Neuronal stem cell (in vitro differentiated cells): ENCODE measurements at regions not wholly inside any gene's neighbourhood (a gene's known extent, or its start where the extent isn't known, plus 50 kb on each side); places are given as distances from the start of the nearest gene placed in this dataset.
A peak's percentile ranks its signal among the peaks of the same experiment; 100 is the strongest.
"Not testable (repeated sequence)": the region's sequence is repeated elsewhere in the genome, so short reads cannot be mapped to it uniquely, and the experiment has no call there.

Experiments
- DNase-seq: peaks from one replicate; pipeline ENCODE4 v3.0.0-alpha.2; 2013; ENCODE audit warnings: low spot score
- H2AFZ ChIP-seq: one replicate; pipeline ENCODE4 v1.6.1; 2013; ENCODE audit warnings: mild to moderate bottlenecking, low read length, inconsistent platforms
- H2AK5ac ChIP-seq: 2 replicates; pipeline ENCODE4 v1.6.1; 2013; ENCODE audit warnings: low read depth, mild to moderate bottlenecking, inconsistent platforms, low read length, moderate library complexity, mixed read lengths
- H2BK120ac ChIP-seq: 2 replicates; pipeline ENCODE4 v1.6.1; 2013; ENCODE audit warnings: low read depth, mild to moderate bottlenecking, inconsistent platforms, low read length, moderate library complexity, mixed read lengths
- H2BK12ac ChIP-seq: one replicate; pipeline ENCODE4 v1.6.1; 2013; ENCODE audit warnings: low read length, inconsistent platforms
- H2BK15ac ChIP-seq: 2 replicates; pipeline ENCODE4 v1.6.1; 2013; ENCODE audit warnings: mild to moderate bottlenecking, low read length, inconsistent platforms, mixed read lengths
- H2BK5ac ChIP-seq: one replicate; pipeline ENCODE4 v1.6.1; 2013; ENCODE audit warnings: inconsistent platforms, mild to moderate bottlenecking, low read length, moderate library complexity
- H3K14ac ChIP-seq: one replicate; pipeline ENCODE4 v1.6.1; 2013; ENCODE audit warnings: low read length, inconsistent platforms
- H3K18ac ChIP-seq: 2 replicates; pipeline ENCODE4 v1.6.1; 2013; ENCODE audit warnings: low read length, inconsistent platforms
- H3K23ac ChIP-seq: 2 replicates; pipeline ENCODE4 v1.6.1; 2013; ENCODE audit warnings: low read depth, mild to moderate bottlenecking, mixed read lengths, low read length, inconsistent platforms; ENCODE audit not compliant: poor library complexity
- H3K27ac ChIP-seq: replicated peaks from 3 replicates; pipeline ENCODE4 v1.5.1; 2013; ENCODE audit warnings: low read length, inconsistent platforms
- H3K27me3 ChIP-seq, 3 experiments: 2 replicates each; pipeline ENCODE4 v1.6.1; 2013; ENCODE audit warnings: low read length in 3 of 3, mild to moderate bottlenecking in 2 of 3, inconsistent platforms in 1 of 3, low read depth in 1 of 3, mixed read lengths in 1 of 3, moderate library complexity in 1 of 3; ENCODE audit not compliant: control insufficient read depth in 3 of 3, insufficient read depth in 3 of 3
- H3K36me3 ChIP-seq, 2 donors: replicated peaks in 1 of 2; 2 replicates each; pipeline ENCODE4 v1.6.1; 2013; ENCODE audit warnings: low read length in 2 of 2; ENCODE audit not compliant: control insufficient read depth in 2 of 2, insufficient read depth in 2 of 2
- H3K4ac ChIP-seq: 2 replicates; pipeline ENCODE4 v1.6.1; 2013; ENCODE audit warnings: inconsistent platforms, mild to moderate bottlenecking, low read length, moderate library complexity
- H3K4me1 ChIP-seq, 2 donors: 1 replicate in 1 of 2; 2 replicates in 1 of 2; pipeline ENCODE4 v1.6.1; 2013; ENCODE audit warnings: low read length in 2 of 2, low read depth in 1 of 2; ENCODE audit not compliant: control insufficient read depth in 2 of 2, insufficient read depth in 1 of 2
- H3K4me2 ChIP-seq: one replicate; pipeline ENCODE4 v1.6.1; 2013; ENCODE audit warnings: mild to moderate bottlenecking, low read length, inconsistent platforms; ENCODE audit not compliant: insufficient read depth, poor library complexity, severe bottlenecking
- H3K4me3 ChIP-seq, 2 donors: 2 replicates each; pipeline ENCODE4 v1.5.1; 2013; ENCODE audit warnings: low read length in 2 of 2, mild to moderate bottlenecking in 2 of 2, inconsistent platforms in 1 of 2, moderate library complexity in 1 of 2
- H3K79me1 ChIP-seq: one replicate; pipeline ENCODE4 v1.6.1; 2013; ENCODE audit warnings: low read depth, mild to moderate bottlenecking, inconsistent platforms, low read length, moderate library complexity
- H3K9ac ChIP-seq: one replicate; pipeline ENCODE4 v1.6.1; 2013; ENCODE audit warnings: mild to moderate bottlenecking, low read depth, low read length, inconsistent platforms; ENCODE audit not compliant: poor library complexity
- H3K9me3 ChIP-seq, 2 donors: replicated peaks in 1 of 2; 2 replicates each; pipeline versions ENCODE3 to v1.6.1; 2013; ENCODE audit warnings: low read length in 2 of 2, mild to moderate bottlenecking in 2 of 2, inconsistent platforms in 1 of 2, low read depth in 1 of 2, mixed read lengths in 1 of 2, moderate library complexity in 1 of 2; ENCODE audit not compliant: control insufficient read depth in 2 of 2, insufficient read depth in 1 of 2
- H4K8ac ChIP-seq: one replicate; pipeline ENCODE4 v1.6.1; 2013; ENCODE audit warnings: low read depth, mild to moderate bottlenecking, inconsistent platforms, low read length, moderate library complexity
- H4K91ac ChIP-seq: one replicate; pipeline ENCODE4 v1.6.1; 2013; ENCODE audit warnings: low read length, low read depth, mild to moderate bottlenecking, inconsistent platforms; ENCODE audit not compliant: poor library complexity
- WGBS, 2 donors: extraction: QIAGEN DNeasy Blood & Tissue Kit; methylation state at CpG; one replicate each; pipeline ENCODE4 v1.1.7; 2013; ENCODE audit warnings: missing lambda C conversion rate in 2 of 2, mixed read lengths in 1 of 2; ENCODE audit not compliant: insufficient read length in 2 of 2, insufficient replicate concordance in 1 of 2; ENCODE audit errors: extremely low coverage in 2 of 2; 5-methylcytosine and 5-hydroxymethylcytosine counted together

DNA sequence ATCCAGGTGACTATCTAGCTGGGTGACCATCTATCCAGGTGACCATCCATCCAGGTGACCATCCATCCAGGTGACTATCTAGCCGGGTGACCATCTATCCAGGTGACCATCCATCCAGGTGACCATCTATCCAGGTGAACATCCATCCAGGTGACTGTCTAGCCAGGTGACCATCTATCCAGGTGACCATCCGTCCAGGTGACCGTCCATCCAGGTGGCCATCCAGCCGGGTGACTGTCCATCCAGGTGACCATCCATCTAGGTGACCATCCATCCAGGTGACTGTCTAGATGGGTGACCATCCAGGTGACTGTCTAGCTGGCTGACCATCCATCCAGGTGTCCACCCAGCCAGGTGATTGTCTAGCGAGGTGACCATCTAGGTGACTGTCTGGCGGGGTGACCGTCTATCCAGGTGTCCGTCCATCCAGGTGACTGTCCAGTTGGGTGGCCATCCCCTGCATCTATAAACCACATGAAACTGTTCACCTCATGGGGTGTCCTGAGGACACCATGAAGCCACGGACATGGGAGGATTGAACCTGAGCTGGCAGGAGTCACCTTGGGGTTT is 305.3 kb downstream of the NDUFA10 start:
- H3K27ac ChIP-seq: no peak overlapping the region
- peaks cover 0 to 6% (median 0%) of the 10 kb centered on the region in 3 experiments for H3K27me3 ChIP-seq
- DNase-seq: no peak
- H3K18ac ChIP-seq: no peak overlapping the region
- peaks cover 0 to 9% of the 10 kb centered on the region in 2 donors for H3K9me3 ChIP-seq
- H4K8ac ChIP-seq: no peak overlapping the region
- H3K79me1 ChIP-seq: no peaks in the 10 kb centered on the region
- H3K4me3 ChIP-seq: peak overlapping the region in 1 of 2 donors; percentile 38
- no peak overlapping the region for H3K4ac ChIP-seq
- H3K14ac ChIP-seq: peak overlapping the region; percentile 6
- no peak overlapping the region for H2AK5ac ChIP-seq
- no peak overlapping the region for H2AFZ ChIP-seq
- no peak overlapping the region for H3K23ac ChIP-seq
- peak overlapping the region; percentile 39 for H2BK15ac ChIP-seq
- no peak overlapping the region for H3K9ac ChIP-seq
- H3K4me1 ChIP-seq: peaks cover 0 to 3% of the 10 kb centered on the region in 2 donors
- H2BK5ac ChIP-seq: no peak overlapping the region
- no peak overlapping the region for H2BK12ac ChIP-seq
- H2BK120ac ChIP-seq: no peak overlapping the region
- H3K4me2 ChIP-seq: no peak overlapping the region
- WGBS, 2 donors: no CpG with 5 or more reads among the region's 9 CpGs
- H4K91ac ChIP-seq: no peak overlapping the region
- peaks cover 0 to 7% of the 10 kb centered on the region in 2 donors for H3K36me3 ChIP-seq

DNA sequence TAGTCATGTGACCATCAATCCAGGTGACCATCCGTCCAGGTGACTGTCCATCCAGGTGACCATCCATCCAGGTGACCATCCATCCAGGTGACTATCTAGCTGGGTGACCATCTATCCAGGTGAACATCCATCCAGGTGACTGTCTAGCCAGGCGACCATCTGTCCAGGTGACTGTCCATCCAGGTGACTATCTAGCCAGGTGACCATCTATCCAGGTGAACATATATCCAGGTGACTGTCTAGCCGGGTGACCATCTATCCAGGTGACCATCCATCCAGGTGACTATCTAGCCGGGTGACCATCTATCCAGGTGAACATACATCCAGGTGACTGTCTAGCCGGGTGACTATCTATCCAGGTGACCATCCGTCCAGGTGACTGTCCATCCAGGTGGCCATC is 306.2 kb downstream of the NDUFA10 start:
- not testable (repeated sequence) for H3K27ac ChIP-seq, H3K27me3 ChIP-seq, H3K18ac ChIP-seq, H2AK5ac ChIP-seq, H3K4me1 ChIP-seq, H3K9me3 ChIP-seq, H2BK120ac ChIP-seq, H3K79me1 ChIP-seq, H3K4ac ChIP-seq, H3K23ac ChIP-seq, DNase-seq, H2BK12ac ChIP-seq, H3K14ac ChIP-seq, H2BK5ac ChIP-seq, H2BK15ac ChIP-seq, H3K9ac ChIP-seq, H3K4me3 ChIP-seq, H4K8ac ChIP-seq, H4K91ac ChIP-seq, H3K4me2 ChIP-seq, H3K36me3 ChIP-seq, H2AFZ ChIP-seq
- WGBS, 2 donors: no CpG with 5 or more reads among the region's 6 CpGs

DNA sequence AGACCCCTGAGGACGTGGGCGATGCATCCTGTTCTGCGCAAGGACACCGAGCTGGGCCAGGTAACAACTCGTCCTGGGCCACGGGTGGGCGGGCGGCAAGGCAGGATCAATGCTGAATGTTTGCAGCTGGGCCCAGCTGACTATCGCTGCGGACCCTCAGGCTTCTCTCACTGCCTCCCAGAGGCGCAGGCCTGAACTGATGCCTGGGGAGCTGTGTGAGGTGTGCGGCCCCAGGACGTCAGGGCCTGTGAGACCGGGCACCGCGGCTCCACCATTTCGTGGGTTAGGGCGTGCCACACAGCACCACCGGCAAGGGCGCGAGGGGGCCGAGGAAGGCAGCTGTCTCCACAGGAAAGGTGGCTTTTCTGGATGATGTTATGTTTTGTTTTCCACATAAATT is 307.4 kb downstream of the NDUFA10 start:
- H3K23ac ChIP-seq: no peak overlapping the region
- no peak overlapping the region for H2AK5ac ChIP-seq
- H3K27ac ChIP-seq: no peak overlapping the region
- DNase-seq: no peak
- peaks cover 0 to 2% of the 10 kb centered on the region in 2 donors for H3K36me3 ChIP-seq
- H2BK5ac ChIP-seq: no peak overlapping the region
- H3K27me3 ChIP-seq: peaks cover 0 to 4% (median 0%) of the 10 kb centered on the region in 3 experiments
- no peak overlapping the region for H3K18ac ChIP-seq
- no peaks in the 10 kb centered on the region for H3K79me1 ChIP-seq
- no peaks in the 10 kb centered on the region for H3K4me1 ChIP-seq
- no peak overlapping the region for H3K14ac ChIP-seq
- no peak overlapping the region for H3K4ac ChIP-seq
- no peak overlapping the region for H2BK12ac ChIP-seq
- no peak overlapping the region for H2AFZ ChIP-seq
- H4K8ac ChIP-seq: no peak overlapping the region
- H3K4me3 ChIP-seq: no peak overlapping the region
- H4K91ac ChIP-seq: no peak overlapping the region
- no peak overlapping the region for H2BK15ac ChIP-seq
- peaks cover 3 to 7% of the 10 kb centered on the region in 2 donors for H3K9me3 ChIP-seq
- no peak overlapping the region for H2BK120ac ChIP-seq
- no CpG with 5 or more reads among the region's 22 CpGs for WGBS, 2 donors
- no peak overlapping the region for H3K4me2 ChIP-seq
- no peak overlapping the region for H3K9ac ChIP-seq

- Histone ChIP-seq H3K36me3 (peaks cover 0 to 2% of the 10 kb centered on the region in 2 donors), H2AFZ (no peak overlapping the region), H2BK5ac (no peak overlapping the region), H3K4me1 (no peaks in the 10 kb centered on the region), H2BK120ac (no peak overlapping the region), H2BK15ac (no peak overlapping the region), H3K18ac (no peak overlapping the region), H4K91ac (no peak overlapping the region), H3K14ac (no peak overlapping the region), H2AK5ac (no peak overlapping the region), H3K23ac (no peak overlapping the region), H3K9me3 (peaks cover 7 to 11% of the 10 kb centered on the region in 2 donors), H3K4me3 (no peak overlapping the region), H3K79me1 (peaks cover 2% of the 10 kb centered on the region), H4K8ac (no peak overlapping the region), H3K27me3 (peaks cover 0 to 4% (median 0%) of the 10 kb centered on the region in 3 experiments), H3K27ac (no peak overlapping the region), H3K4ac (no peak overlapping the region), H2BK12ac (no peak overlapping the region), H3K4me2 (no peak overlapping the region), H3K9ac (no peak overlapping the region)
- no CpG with 5 or more reads among the region's 3 CpGs for WGBS, 2 donors
- DNase-seq: no peak
Observed at GRCh38 chr2:239717319-239717675, 307.8 kb downstream of the NDUFA10 start.
